Upper lobe of left lung (tissue), 4 donors: ENCODE measurements at regions not wholly inside any gene's neighbourhood (a gene's known extent, or its start where the extent isn't known, plus 50 kb on each side); places are given as distances from the start of the nearest gene placed in this dataset.

Source experiments
- EP300 ChIP-seq, 4 donors: sonication (generic); formaldehyde crosslinking; IDR thresholded peaks; one replicate each; pipeline ENCODE4 v1.5.1; 2017; ENCODE audit warnings: antibody characterized with exemption in 4 of 4, control low read depth in 2 of 4
- POLR2A ChIP-seq, 4 donors: fragments of 450-650 bp; IDR thresholded peaks; one replicate each; pipeline ENCODE4 v1.5.1; 2016 to 2017; ENCODE audit warnings: antibody characterized with exemption in 4 of 4, mild to moderate bottlenecking in 2 of 4
- POLR2AphosphoS5 ChIP-seq, 2 donors: sonication (generic); formaldehyde crosslinking; IDR thresholded peaks; one replicate each; pipeline ENCODE4 v1.5.1; 2017; ENCODE audit warnings: antibody characterized with exemption in 2 of 2
- TF ChIP-seq, protein P1 (sequence below), 6 experiments: fragments of 450-650 bp in 4 of 6; fragments of 200-600 bp in 2 of 6; sonication (generic) in 2 of 6; IDR thresholded peaks; one replicate each; pipeline ENCODE4 v1.5.1; 2016 to 2019; ENCODE audit warnings: antibody characterized with exemption in 6 of 6

- TF ChIP-seq, protein P1, sequence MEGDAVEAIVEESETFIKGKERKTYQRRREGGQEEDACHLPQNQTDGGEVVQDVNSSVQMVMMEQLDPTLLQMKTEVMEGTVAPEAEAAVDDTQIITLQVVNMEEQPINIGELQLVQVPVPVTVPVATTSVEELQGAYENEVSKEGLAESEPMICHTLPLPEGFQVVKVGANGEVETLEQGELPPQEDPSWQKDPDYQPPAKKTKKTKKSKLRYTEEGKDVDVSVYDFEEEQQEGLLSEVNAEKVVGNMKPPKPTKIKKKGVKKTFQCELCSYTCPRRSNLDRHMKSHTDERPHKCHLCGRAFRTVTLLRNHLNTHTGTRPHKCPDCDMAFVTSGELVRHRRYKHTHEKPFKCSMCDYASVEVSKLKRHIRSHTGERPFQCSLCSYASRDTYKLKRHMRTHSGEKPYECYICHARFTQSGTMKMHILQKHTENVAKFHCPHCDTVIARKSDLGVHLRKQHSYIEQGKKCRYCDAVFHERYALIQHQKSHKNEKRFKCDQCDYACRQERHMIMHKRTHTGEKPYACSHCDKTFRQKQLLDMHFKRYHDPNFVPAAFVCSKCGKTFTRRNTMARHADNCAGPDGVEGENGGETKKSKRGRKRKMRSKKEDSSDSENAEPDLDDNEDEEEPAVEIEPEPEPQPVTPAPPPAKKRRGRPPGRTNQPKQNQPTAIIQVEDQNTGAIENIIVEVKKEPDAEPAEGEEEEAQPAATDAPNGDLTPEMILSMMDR (IDR thresholded peaks at IDR 0.05), result no peak
- TF ChIP-seq POLR2A (IDR thresholded peaks at IDR 0.05) (no peak), POLR2AphosphoS5 (IDR thresholded peaks at IDR 0.05) (no peak), EP300 (IDR thresholded peaks at IDR 0.05) (no peak)
Observed at GRCh38 chr6:147109707-147110106, 94.5 kb upstream of the STXBP5 start.
